ENCODE measurements at regions not wholly inside any gene's neighbourhood (a gene's known extent, or its start where the extent isn't known, plus 50 kb on each side); places are given as distances from the start of the nearest gene placed in this dataset.

DNA sequence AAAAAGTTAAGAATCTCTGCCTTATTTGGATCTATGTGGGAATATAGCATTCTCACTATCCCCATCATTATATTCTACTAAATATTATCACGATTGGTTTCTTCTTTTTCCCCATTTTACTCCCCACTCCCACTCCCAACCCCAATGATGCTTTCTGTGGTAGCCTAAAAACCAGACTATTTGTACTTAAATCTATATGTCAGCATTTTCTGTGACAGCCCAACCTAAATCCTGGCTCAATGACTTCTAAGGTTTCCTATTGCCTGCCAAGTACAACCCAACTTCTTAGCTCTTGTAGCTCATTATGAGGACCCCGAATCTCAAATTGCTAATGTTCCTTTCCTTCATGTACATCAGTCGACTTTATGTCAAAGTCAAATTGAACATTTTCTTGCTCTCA is 598.6 kb downstream of the XPNPEP1 start:
- CTCF ChIA-PET = no interaction called here
- no peak overlapping the region for H3K14ac ChIP-seq (replicated peaks; ENCODE audit: low read depth, low read length)
- no peak overlapping the region for H4K5ac ChIP-seq (ENCODE audit: low read depth, low read length)
- no peaks in the 10 kb centered on the region for H4K20me1 ChIP-seq (ENCODE audit: insufficient read depth, low read length)
- H3K23ac ChIP-seq (ENCODE audit: low read depth, low read length) = no peak overlapping the region
- H2AFZ ChIP-seq (replicated peaks; ENCODE audit: low read length, poor library complexity) = no peak overlapping the region
- no peak overlapping the region for H2AK5ac ChIP-seq (ENCODE audit: low read depth, low read length)
- no peaks in the 10 kb centered on the region for H3K4me1 ChIP-seq (ENCODE audit: control insufficient read depth, insufficient read depth, low read length)
- ATAC-seq (ENCODE audit: low read depth) (no peak), DNase-seq (no peak)
- no TSS peak for BruUV-seq (replicated peaks)
- no peaks in the 10 kb centered on the region for H3K9me3 ChIP-seq (ENCODE audit: control insufficient read depth, insufficient read depth, low read length)
- no peak overlapping the region for H3K4ac ChIP-seq (ENCODE audit: low read depth, low read length)
- no peaks in the 10 kb centered on the region for H3K27me3 ChIP-seq (ENCODE audit: control insufficient read depth, insufficient read depth, low read length)
- H4K91ac ChIP-seq (ENCODE audit: insufficient read depth, low read depth, low read length) = no peak overlapping the region
- no peak overlapping the region for H3K56ac ChIP-seq (ENCODE audit: extremely low read depth, insufficient read depth, low read length)
- H2AK9ac ChIP-seq (replicated peaks; ENCODE audit: low read depth, low read length, poor library complexity) = no peak overlapping the region
- no peak overlapping the region for H2BK120ac ChIP-seq (ENCODE audit: low read depth, low read length)
- no peaks in the 10 kb centered on the region for H3K36me3 ChIP-seq (ENCODE audit: control insufficient read depth, insufficient read depth, low read length)
- POLR2A ChIA-PET (ENCODE audit: unreplicated experiment) = no interaction called here
- TF ChIP-seq CEBPB (IDR thresholded peaks at IDR 0.05; ENCODE audit: low read depth, low read length) (no peak), MAFK (IDR thresholded peaks at IDR 0.05; ENCODE audit: low read depth, low read length) (peak; percentile 73)
- intact Hi-C loops (cut with micrococcal nuclease) = no loop called here
- H3K9ac ChIP-seq (ENCODE audit: low read depth, low read length) = no peak overlapping the region
- no peak overlapping the region for H4K8ac ChIP-seq (ENCODE audit: low read depth in 2 of 2, low read length in 2 of 2)
- no peak overlapping the region for H2BK15ac ChIP-seq (ENCODE audit: low read depth, low read length)
- no peaks in the 10 kb centered on the region for H3K79me1 ChIP-seq (ENCODE audit: low read depth in 1 of 2, low read length in 2 of 2)
- H2BK5ac ChIP-seq (ENCODE audit: low read depth, low read length, poor library complexity, severe bottlenecking) = no peak overlapping the region
- H2BK20ac ChIP-seq (ENCODE audit: low read depth, low read length) = no peak overlapping the region
- 93 to 100% methylated on average over 1 to 3 of the region's 3 CpGs for WGBS, 2 experiments (ENCODE audit: extremely low coverage in 2 of 2, insufficient read length in 1 of 2)
- no peak overlapping the region for H3K4me2 ChIP-seq (ENCODE audit: low read depth, low read length)
- no peak overlapping the region for H3K4me3 ChIP-seq (ENCODE audit: insufficient read depth, low read depth, low read length)
- H3K18ac ChIP-seq (ENCODE audit: low read depth, low read length) = no peak overlapping the region
- dilution Hi-C loops (cut with HindIII; ENCODE audit: low sequenced_read_pairs, unreplicated experiment) = no loop called here
- no peaks in the 10 kb centered on the region for H3K9me1 ChIP-seq (ENCODE audit: insufficient read depth, low read length)
- no peak overlapping the region for H3K27ac ChIP-seq (ENCODE audit: insufficient read depth, low read length)
- in situ Hi-C loops (cut with MboI; ENCODE audit: low sequenced_read_pairs) = no loop called here

All from IMR-90 (cell line).